Mesothelial cell of epicardium (in vitro differentiated cells): ENCODE measurements at regions not wholly inside any gene's neighbourhood (a gene's known extent, or its start where the extent isn't known, plus 50 kb on each side); places are given as distances from the start of the nearest gene placed in this dataset.

Source experiments
- DNase-seq, 2 experiments: peaks; one replicate each; pipeline ENCODE4 v3.0.0; 2021; ENCODE audit warnings: low spot score in 2 of 2; ENCODE audit not compliant: unreplicated experiment in 2 of 2
- H3K27ac Mint-ChIP-seq: 2 replicates; pipeline ENCODE4 v1.8.0; 2021; ENCODE audit warnings: mixed read lengths
- H3K27me3 Mint-ChIP-seq: 2 replicates; pipeline ENCODE4 v1.8.0; 2021; ENCODE audit warnings: low read depth, mixed read lengths
- H3K36me3 Mint-ChIP-seq: 2 replicates; pipeline ENCODE4 v1.8.0; 2021; ENCODE audit warnings: mixed read lengths
- H3K4me1 Mint-ChIP-seq: 2 replicates; pipeline ENCODE4 v1.8.0; 2021; ENCODE audit warnings: mixed read lengths
- H3K4me3 Mint-ChIP-seq: 2 replicates; pipeline ENCODE4 v1.8.0; 2021; ENCODE audit warnings: mild to moderate bottlenecking, moderate library complexity, mixed read lengths
- H3K9me3 Mint-ChIP-seq: 2 replicates; pipeline ENCODE4 v1.8.0; 2021; ENCODE audit warnings: mixed read lengths
- CTCF ChIP-seq: fragments of 200-600 bp; sonication (generic); IDR thresholded peaks from one replicate; pipeline ENCODE4 v1.5.0; 2021; ENCODE audit warnings: antibody characterized with exemption; ENCODE audit not compliant: unreplicated experiment

GRCh38 chr7:24368161-24368560 lies 84.2 kb downstream of the NPY start:
- no peak for DNase-seq
- Mint-ChIP-seq H3K27ac (no peak overlapping the region), H3K4me1 (no peaks in the 10 kb centered on the region), H3K36me3 (no peaks in the 10 kb centered on the region), H3K4me3 (no peak overlapping the region), H3K27me3 (peaks cover 4% of the 10 kb centered on the region), H3K9me3 (peaks cover 11% of the 10 kb centered on the region)
- no peak for TF ChIP-seq CTCF

- Mint-ChIP-seq H3K27ac (no peak overlapping the region), H3K4me3 (no peak overlapping the region), H3K4me1 (no peaks in the 10 kb centered on the region), H3K9me3 (peaks cover 4% of the 10 kb centered on the region), H3K36me3 (no peaks in the 10 kb centered on the region), H3K27me3 (peaks cover 2% of the 10 kb centered on the region)
- no peak for DNase-seq
- no peak for TF ChIP-seq CTCF
Measured at GRCh38 chr7:24370541-24370940, 86.6 kb downstream of the NPY start.

- Mint-ChIP-seq H3K36me3 (no peaks in the 10 kb centered on the region), H3K4me3 (no peak overlapping the region), H3K27me3 (no peaks in the 10 kb centered on the region), H3K9me3 (peaks cover 4% of the 10 kb centered on the region), H3K4me1 (no peaks in the 10 kb centered on the region), H3K27ac (no peak overlapping the region)
- DNase-seq, result no peak
- no peak for TF ChIP-seq CTCF
Measured at GRCh38 chr7:24372961-24373955, 89.3 kb downstream of the NPY start.

GRCh38 chr7:24378871-24379616 lies 95.1 kb downstream of the NPY start:
- Mint-ChIP-seq H3K27ac (no peak overlapping the region), H3K4me3 (no peak overlapping the region), H3K27me3 (no peaks in the 10 kb centered on the region), H3K4me1 (no peaks in the 10 kb centered on the region), H3K36me3 (no peaks in the 10 kb centered on the region), H3K9me3 (peaks cover 7% of the 10 kb centered on the region)
- DNase-seq, result no peak
- no peak for TF ChIP-seq CTCF

- DNase-seq, result no peak
- Mint-ChIP-seq H3K9me3 (peaks cover 7% of the 10 kb centered on the region), H3K27ac (no peak overlapping the region), H3K4me1 (no peaks in the 10 kb centered on the region), H3K27me3 (no peaks in the 10 kb centered on the region), H3K4me3 (no peak overlapping the region), H3K36me3 (no peaks in the 10 kb centered on the region)
- TF ChIP-seq CTCF, result peak; percentile 51
Measured at GRCh38 chr7:24381894-24382505, 98.0 kb downstream of the NPY start.
